ENCODE measurements at regions not wholly inside any gene's neighbourhood (a gene's known extent, or its start where the extent isn't known, plus 50 kb on each side); places are given as distances from the start of the nearest gene placed in this dataset.

- TF ChIP-seq, protein P1, sequence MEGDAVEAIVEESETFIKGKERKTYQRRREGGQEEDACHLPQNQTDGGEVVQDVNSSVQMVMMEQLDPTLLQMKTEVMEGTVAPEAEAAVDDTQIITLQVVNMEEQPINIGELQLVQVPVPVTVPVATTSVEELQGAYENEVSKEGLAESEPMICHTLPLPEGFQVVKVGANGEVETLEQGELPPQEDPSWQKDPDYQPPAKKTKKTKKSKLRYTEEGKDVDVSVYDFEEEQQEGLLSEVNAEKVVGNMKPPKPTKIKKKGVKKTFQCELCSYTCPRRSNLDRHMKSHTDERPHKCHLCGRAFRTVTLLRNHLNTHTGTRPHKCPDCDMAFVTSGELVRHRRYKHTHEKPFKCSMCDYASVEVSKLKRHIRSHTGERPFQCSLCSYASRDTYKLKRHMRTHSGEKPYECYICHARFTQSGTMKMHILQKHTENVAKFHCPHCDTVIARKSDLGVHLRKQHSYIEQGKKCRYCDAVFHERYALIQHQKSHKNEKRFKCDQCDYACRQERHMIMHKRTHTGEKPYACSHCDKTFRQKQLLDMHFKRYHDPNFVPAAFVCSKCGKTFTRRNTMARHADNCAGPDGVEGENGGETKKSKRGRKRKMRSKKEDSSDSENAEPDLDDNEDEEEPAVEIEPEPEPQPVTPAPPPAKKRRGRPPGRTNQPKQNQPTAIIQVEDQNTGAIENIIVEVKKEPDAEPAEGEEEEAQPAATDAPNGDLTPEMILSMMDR (IDR thresholded peaks at IDR 0.05; ENCODE audit: low read depth, low read length) = no peak
- no peak for TF ChIP-seq EZH2phosphoT487 (IDR thresholded peaks at IDR 0.05; ENCODE audit: low read depth)
Observed at GRCh38 chr20:10790013-10790412, 116.2 kb upstream of the JAG1 start.

Data from OCI-LY3 (cell line).